Cardiac fibroblast (primary cell): ENCODE measurements at regions not wholly inside any gene's neighbourhood (a gene's known extent, or its start where the extent isn't known, plus 50 kb on each side); places are given as distances from the start of the nearest gene placed in this dataset.
"Not testable (repeated sequence)": the region's sequence is repeated elsewhere in the genome, so short reads cannot be mapped to it uniquely, and the experiment has no call there.

ENCODE experiments used
- DNase-seq, 2 donors: peaks; one replicate each; pipeline versions ENCODE4 v3.0.0 to v3.0.0-alpha.2; 2010; ENCODE audit warnings: low read depth in 2 of 2
- H3K4me3 ChIP-seq, 2 donors: replicated peaks in 1 of 2; 1 replicate in 1 of 2; 2 replicates in 1 of 2; pipeline ENCODE4 v1.5.1; 2011; ENCODE audit warnings: low read depth in 2 of 2, low read length in 2 of 2, mild to moderate bottlenecking in 2 of 2, moderate library complexity in 1 of 2
- TF ChIP-seq, protein P1 (sequence below): IDR thresholded peaks from one replicate; pipeline ENCODE4 v1.5.1; 2011; ENCODE audit warnings: low read depth, mild to moderate bottlenecking, low read length, inconsistent platforms

DNA sequence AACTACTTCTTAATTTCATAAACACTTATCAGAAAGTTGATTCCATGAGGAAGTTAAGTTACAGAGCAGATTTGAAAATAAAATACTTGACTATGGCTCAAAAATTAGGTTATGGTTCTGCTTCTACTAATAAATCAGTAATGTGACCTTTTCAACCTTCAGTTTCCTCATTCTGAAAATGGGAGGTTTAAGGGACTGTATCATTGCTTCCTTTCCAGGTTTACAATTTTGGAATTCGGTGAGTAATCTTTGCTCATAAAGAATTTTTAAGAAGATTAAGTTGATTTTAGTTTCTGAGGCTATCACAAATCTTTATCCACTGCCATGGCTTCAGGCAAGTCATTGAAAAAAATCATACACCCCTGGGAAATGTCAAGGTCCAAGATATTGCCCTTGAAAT is 1061.2 kb downstream of the DIPK2A start:
- DNase-seq: no peak
- no peak overlapping the region for H3K4me3 ChIP-seq
- TF ChIP-seq, protein P1, sequence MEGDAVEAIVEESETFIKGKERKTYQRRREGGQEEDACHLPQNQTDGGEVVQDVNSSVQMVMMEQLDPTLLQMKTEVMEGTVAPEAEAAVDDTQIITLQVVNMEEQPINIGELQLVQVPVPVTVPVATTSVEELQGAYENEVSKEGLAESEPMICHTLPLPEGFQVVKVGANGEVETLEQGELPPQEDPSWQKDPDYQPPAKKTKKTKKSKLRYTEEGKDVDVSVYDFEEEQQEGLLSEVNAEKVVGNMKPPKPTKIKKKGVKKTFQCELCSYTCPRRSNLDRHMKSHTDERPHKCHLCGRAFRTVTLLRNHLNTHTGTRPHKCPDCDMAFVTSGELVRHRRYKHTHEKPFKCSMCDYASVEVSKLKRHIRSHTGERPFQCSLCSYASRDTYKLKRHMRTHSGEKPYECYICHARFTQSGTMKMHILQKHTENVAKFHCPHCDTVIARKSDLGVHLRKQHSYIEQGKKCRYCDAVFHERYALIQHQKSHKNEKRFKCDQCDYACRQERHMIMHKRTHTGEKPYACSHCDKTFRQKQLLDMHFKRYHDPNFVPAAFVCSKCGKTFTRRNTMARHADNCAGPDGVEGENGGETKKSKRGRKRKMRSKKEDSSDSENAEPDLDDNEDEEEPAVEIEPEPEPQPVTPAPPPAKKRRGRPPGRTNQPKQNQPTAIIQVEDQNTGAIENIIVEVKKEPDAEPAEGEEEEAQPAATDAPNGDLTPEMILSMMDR: no peak

DNA sequence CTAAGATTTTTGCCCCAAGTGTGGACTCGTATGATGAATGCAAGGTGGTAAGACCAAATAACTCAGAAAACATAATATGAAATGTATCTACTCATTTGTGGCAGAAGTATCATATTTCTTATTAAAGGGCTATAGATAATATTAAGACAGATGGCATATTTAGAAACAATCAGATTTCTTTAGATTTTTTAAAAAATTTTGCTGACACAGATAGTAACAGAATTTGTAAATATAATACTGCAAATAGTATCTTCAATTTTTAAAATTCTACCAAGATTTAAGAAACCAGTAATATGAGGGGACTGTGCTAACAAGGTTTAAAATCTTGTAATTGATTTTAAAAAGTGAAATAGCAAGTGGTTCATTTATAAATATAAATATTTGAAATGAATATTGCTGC is 1064.1 kb downstream of the DIPK2A start:
- no peak for DNase-seq
- TF ChIP-seq, protein P1: no peak
- H3K4me3 ChIP-seq: no peak overlapping the region

DNA sequence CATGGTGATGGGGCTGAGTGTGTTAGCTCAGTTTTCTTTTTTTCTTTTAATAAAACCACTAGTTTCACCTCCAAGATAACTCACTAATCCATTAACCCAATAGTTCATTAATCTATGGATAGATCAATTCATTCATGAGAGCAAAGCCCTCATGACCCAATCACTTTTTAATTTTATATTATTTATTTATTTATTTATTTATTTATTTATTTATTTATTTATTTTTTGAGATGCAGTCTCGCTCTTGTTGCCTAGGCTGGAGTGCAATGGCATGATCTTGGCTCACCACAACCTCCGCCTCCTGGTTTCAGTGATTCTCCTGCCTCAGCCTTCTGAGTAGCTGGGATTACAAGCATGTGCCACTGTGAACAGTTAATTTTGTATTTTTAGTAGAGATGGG is 1082.4 kb downstream of the DIPK2A start:
- DNase-seq, H3K4me3 ChIP-seq: not testable (repeated sequence)

DNA sequence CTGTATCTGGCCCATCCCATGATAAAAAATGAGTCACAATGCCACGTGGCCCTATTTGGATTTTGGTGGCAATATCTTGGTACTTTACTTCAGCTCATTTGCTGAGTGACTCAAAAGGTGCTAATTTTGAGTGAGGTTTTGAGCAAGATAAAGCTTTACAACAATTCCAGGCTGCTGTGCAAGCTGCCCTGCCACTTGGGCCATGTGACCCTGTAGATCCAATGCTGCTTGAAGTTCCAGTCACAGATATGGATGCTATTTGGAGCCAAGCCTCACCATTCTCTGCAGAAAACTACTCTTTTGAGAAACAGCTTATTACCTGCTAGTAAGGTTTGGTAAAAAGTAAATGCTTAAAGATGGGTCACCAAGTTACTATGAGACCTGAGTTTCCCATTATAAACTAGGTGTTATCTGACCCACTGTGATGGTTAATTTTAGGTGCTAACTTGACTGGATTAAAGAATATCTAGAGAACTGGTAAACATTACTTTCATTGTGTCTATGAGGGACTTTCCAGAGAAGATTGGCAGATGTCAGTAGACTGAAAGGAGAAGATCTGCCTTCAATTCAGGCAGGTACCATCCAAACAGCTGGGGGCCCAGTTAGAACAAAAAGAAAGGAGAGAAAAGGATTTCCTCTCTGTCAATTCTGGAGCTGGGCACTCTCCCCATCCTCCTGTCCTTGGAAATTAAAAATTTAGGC is 1083.9 kb downstream of the DIPK2A start:
- no peak for DNase-seq
- TF ChIP-seq, protein P1: no peak
- H3K4me3 ChIP-seq: no peak overlapping the region

DNA sequence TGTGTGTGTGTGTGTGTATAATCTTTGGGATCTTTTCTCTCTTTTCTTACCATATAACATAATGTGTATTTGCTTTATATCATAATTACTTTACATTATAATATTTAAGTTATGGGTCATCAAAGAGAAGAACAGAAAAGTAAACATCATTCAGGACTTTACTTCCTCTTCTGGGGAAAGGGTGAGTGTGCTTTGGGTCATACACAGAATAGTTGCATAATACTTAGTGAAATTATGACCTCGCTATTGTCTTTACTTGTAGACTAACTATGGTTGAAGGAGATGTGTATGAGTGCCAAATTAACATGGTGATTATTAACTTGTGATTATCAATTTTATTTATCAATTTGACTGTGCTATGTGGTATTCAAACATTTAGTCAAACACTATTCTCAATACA is 1086.9 kb downstream of the DIPK2A start:
- TF ChIP-seq, protein P1: no peak
- no peak overlapping the region for H3K4me3 ChIP-seq
- DNase-seq: peak in 1 of 2 donors; percentile 2

DNA sequence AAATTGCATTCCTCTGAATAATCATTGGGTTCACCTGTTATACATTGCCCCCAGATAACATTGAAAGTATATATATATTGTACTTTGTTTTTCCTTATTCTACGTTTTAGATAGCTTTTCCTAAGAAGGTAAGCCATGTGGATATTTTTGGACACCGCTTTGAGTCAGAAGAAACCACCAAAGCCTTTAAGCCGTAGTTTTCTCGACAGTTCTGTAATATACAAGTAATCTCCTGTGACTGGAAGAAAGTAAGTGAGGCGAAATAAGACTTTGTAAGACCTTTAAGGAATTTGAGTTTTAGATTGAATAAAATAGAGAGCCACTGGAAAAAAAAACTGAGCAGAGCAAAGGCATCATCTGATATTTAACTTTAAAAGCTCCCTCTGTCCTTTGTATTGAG is 1092.0 kb downstream of the DIPK2A start:
- TF ChIP-seq, protein P1: no peak
- no peak overlapping the region for H3K4me3 ChIP-seq
- no peak for DNase-seq

DNA sequence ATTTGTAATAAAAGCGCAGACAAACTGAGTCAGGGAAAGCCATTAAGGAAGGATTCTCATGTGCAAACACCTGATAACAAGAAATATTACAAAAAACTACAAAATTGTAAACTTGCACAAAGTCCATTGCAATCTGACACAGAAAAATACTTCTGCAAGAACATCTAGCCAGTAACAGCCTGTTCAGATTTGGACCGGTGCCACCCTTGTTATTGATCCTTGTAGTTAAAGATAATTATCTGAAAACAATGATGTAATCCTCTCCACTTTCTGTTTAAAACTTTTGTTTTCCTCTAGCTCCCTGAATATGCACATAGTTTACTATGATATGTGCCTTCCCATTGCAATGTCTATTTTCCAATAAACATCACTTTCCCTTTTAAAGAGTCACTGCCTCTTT is 1090.2 kb downstream of the PLOD2 start:
- TF ChIP-seq, protein P1: no peak
- no peak overlapping the region for H3K4me3 ChIP-seq
- no peak for DNase-seq
